ENCODE measurements at regions not wholly inside any gene's neighbourhood (a gene's known extent, or its start where the extent isn't known, plus 50 kb on each side); places are given as distances from the start of the nearest gene placed in this dataset.

GRCh38 chr1:232575763-232576040, 54.2 kb downstream of the SIPA1L2 start:
- Histone ChIP-seq H3K4me2 (ENCODE audit: insufficient read depth, low read length) (no peak overlapping the region), H4K20me1 (replicated peaks; ENCODE audit: control insufficient read depth, insufficient read depth, low read length) (no peaks in the 10 kb centered on the region), H3K9me1 (ENCODE audit: control insufficient read depth, insufficient read depth, low read length) (no peaks in the 10 kb centered on the region), H3K9ac (ENCODE audit: insufficient read depth in 1 of 2, low read depth in 2 of 2, low read length in 2 of 2) (no peak overlapping the region), H3K27me3 (ENCODE audit: control insufficient read depth in 2 of 2, insufficient read depth in 2 of 2, low read length in 2 of 2) (no peaks in the 10 kb centered on the region), H2AFZ (ENCODE audit: low read depth, low read length) (no peak overlapping the region), H3K4me1 (replicated peaks in 1 of 2; ENCODE audit: control insufficient read depth in 2 of 2, insufficient read depth in 2 of 2, low read length in 2 of 2) (no peaks in the 10 kb centered on the region; a peak in 1 of 5 replicates), H3K9me3 (replicated peaks; ENCODE audit: control insufficient read depth, insufficient read depth, low read depth, low read length) (no peaks in the 10 kb centered on the region), H3K4me3 (no peak overlapping the region), H3K79me2 (ENCODE audit: control insufficient read depth, insufficient read depth, low read length) (no peaks in the 10 kb centered on the region), H3K27ac (ENCODE audit: extremely low read depth, low read depth, low read length) (no peak overlapping the region), H3K36me3 (ENCODE audit: control insufficient read depth, insufficient read depth, low read length) (no peaks in the 10 kb centered on the region)
- POLR2A ChIA-PET = no interaction called here
- ATAC-seq (no peak), FAIRE-seq (no peak), DNase-seq (ENCODE audit: extremely low read depth in 1 of 4, low spot score in 3 of 4) (no peak)
- intact Hi-C loops (cut with micrococcal nuclease) = no loop called here
- CTCF ChIA-PET (ENCODE audit: low intra/inter-chr PET ratio) = no interaction called here
- WGBS (ENCODE audit: insufficient coverage, low coverage, missing lambda C conversion rate) = under 1% methylated on average over 5 of the region's 5 CpGs
- TF ChIP-seq NFIC (IDR thresholded peaks at IDR 0.05) = 0 out of 2 replicates have a peak, but pooled peaks have one; percentile 0
- TF ChIP-seq ZSCAN32 (CRISPR knock-in tag; IDR thresholded peaks at IDR 0.05) = no peak
- in situ Hi-C loops (cut with MboI) = no loop called here
- BruUV-seq (replicated peaks) = no TSS peak

GRCh38 chr1:232574889-232575762, 54.8 kb downstream of the SIPA1L2 start:
- POLR2A ChIA-PET = no interaction called here
- DNase-seq (ENCODE audit: extremely low read depth in 1 of 4, low spot score in 3 of 4) (no peak), FAIRE-seq (no peak), ATAC-seq (no peak)
- no peak overlapping the region for H2AFZ ChIP-seq (ENCODE audit: low read depth, low read length)
- no peak overlapping the region for H3K27ac ChIP-seq (ENCODE audit: extremely low read depth, low read depth, low read length)
- in situ Hi-C loops (cut with MboI) = no loop called here
- WGBS (ENCODE audit: insufficient coverage, low coverage, missing lambda C conversion rate) = 1% methylated on average over 12 of the region's 12 CpGs
- H3K27me3 ChIP-seq (ENCODE audit: control insufficient read depth in 2 of 2, insufficient read depth in 2 of 2, low read length in 2 of 2) = no peaks in the 10 kb centered on the region
- no TSS peak for BruUV-seq (replicated peaks)
- H3K9ac ChIP-seq (ENCODE audit: insufficient read depth in 1 of 2, low read depth in 2 of 2, low read length in 2 of 2) = no peak overlapping the region
- TF ChIP-seq CHD1 (IDR thresholded peaks at IDR 0.05; ENCODE audit: low read length) (no peak), TFAM (CRISPR knock-in tag; conservative IDR thresholded peaks at IDR 0.05) (no peak), LCOR (CRISPR knock-in tag; IDR thresholded peaks at IDR 0.05) (no peak), NFIC (IDR thresholded peaks at IDR 0.05) (0 out of 2 replicates have a peak, but pooled peaks have one; percentile 11), GATA2 (CRISPR knock-in tag; IDR thresholded peaks at IDR 0.05) (no peak), DDX20 (tag; IDR thresholded peaks at IDR 0.05; ENCODE audit: low read depth) (no peak), SAFB2 (IDR thresholded peaks at IDR 0.05; ENCODE audit: borderline replicate concordance, low read depth, low read length, severe bottlenecking) (no peak)
- no peaks in the 10 kb centered on the region for H4K20me1 ChIP-seq (replicated peaks; ENCODE audit: control insufficient read depth, insufficient read depth, low read length)
- H3K4me2 ChIP-seq (ENCODE audit: insufficient read depth, low read length) = no peak overlapping the region
- intact Hi-C loops (cut with micrococcal nuclease) = no loop called here
- no peaks in the 10 kb centered on the region for H3K9me3 ChIP-seq (replicated peaks; ENCODE audit: control insufficient read depth, insufficient read depth, low read depth, low read length)
- no peaks in the 10 kb centered on the region for H3K79me2 ChIP-seq (ENCODE audit: control insufficient read depth, insufficient read depth, low read length)
- no peak overlapping the region for H3K4me3 ChIP-seq
- H3K4me1 ChIP-seq (replicated peaks in 1 of 2; ENCODE audit: control insufficient read depth in 2 of 2, insufficient read depth in 2 of 2, low read length in 2 of 2) = no peaks in the 10 kb centered on the region; a peak in 1 of 5 replicates
- CTCF ChIA-PET (ENCODE audit: low intra/inter-chr PET ratio) = no interaction called here
- no peaks in the 10 kb centered on the region for H3K36me3 ChIP-seq (ENCODE audit: control insufficient read depth, insufficient read depth, low read length)
- no peaks in the 10 kb centered on the region for H3K9me1 ChIP-seq (ENCODE audit: control insufficient read depth, insufficient read depth, low read length)

Measured in K562 (cell line).